HL-60 (cell line): ENCODE measurements at regions not wholly inside any gene's neighbourhood (a gene's known extent, or its start where the extent isn't known, plus 50 kb on each side); places are given as distances from the start of the nearest gene placed in this dataset.

ENCODE experiments used
- CTCF ChIP-seq: IDR thresholded peaks from one replicate; pipeline ENCODE4 v1.5.1; 2011; ENCODE audit warnings: low read length, control low read depth, inconsistent platforms; ENCODE audit not compliant: insufficient read depth
- POLR2AphosphoS5 ChIP-seq: IDR thresholded peaks from 2 replicates; pipeline ENCODE4 v1.6.1; 2012; ENCODE audit warnings: low read depth
- SPI1 ChIP-seq: IDR thresholded peaks from 2 replicates; pipeline ENCODE4 v1.6.1; 2012; ENCODE audit warnings: low read depth, mild to moderate bottlenecking, borderline replicate concordance

GRCh38 chr12:94094700-94095099, 53.7 kb upstream of the PLXNC1 start:
- TF ChIP-seq CTCF (no peak), SPI1 (no peak), POLR2AphosphoS5 (no peak)
